ENCODE measurements at regions not wholly inside any gene's neighbourhood (a gene's known extent, or its start where the extent isn't known, plus 50 kb on each side); places are given as distances from the start of the nearest gene placed in this dataset.

DNA sequence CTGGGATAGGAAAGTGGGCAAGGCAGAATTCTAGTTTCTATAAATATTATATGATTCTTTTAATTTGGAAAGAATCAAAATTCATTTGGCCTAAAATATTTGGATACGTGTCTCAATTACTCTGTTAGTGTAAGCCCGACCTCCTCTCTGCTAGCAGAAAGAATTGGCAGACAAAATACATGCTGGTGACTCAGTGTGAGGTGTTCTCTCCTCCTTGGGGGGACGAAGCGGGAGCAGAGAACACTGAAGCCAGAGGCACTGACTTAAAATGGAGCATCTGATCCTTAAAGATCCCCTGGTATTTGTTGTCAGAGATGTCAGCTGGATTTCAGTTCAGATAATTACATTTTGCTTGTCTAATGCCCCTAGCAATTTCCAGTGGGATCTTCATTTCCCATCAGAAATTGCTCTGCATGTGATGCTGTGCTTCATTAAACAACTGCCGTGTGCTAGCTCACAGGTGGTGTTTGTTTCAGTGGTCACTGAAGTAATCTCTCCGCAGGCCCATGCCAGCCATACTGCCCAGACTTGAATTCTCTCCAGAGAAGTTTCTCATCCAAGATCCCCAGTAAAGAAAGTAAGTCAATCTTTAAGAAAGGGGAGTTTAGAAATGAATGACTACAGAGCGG, 188.7 kb upstream of the TLL1 start:
- TF ChIP-seq, protein P1, sequence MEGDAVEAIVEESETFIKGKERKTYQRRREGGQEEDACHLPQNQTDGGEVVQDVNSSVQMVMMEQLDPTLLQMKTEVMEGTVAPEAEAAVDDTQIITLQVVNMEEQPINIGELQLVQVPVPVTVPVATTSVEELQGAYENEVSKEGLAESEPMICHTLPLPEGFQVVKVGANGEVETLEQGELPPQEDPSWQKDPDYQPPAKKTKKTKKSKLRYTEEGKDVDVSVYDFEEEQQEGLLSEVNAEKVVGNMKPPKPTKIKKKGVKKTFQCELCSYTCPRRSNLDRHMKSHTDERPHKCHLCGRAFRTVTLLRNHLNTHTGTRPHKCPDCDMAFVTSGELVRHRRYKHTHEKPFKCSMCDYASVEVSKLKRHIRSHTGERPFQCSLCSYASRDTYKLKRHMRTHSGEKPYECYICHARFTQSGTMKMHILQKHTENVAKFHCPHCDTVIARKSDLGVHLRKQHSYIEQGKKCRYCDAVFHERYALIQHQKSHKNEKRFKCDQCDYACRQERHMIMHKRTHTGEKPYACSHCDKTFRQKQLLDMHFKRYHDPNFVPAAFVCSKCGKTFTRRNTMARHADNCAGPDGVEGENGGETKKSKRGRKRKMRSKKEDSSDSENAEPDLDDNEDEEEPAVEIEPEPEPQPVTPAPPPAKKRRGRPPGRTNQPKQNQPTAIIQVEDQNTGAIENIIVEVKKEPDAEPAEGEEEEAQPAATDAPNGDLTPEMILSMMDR (IDR thresholded peaks at IDR 0.05), result no peak
- no peak for TF ChIP-seq POLR2A (IDR thresholded peaks at IDR 0.05)

All from transverse colon (tissue), 3 donors.